Epithelial cell of esophagus (primary cell): ENCODE measurements at regions not wholly inside any gene's neighbourhood (a gene's known extent, or its start where the extent isn't known, plus 50 kb on each side); places are given as distances from the start of the nearest gene placed in this dataset.
A peak's percentile ranks its signal among the peaks of the same experiment; 100 is the strongest.

Experiments used
- DNase-seq: peaks from one replicate; pipeline ENCODE4 v3.0.0; 2010; ENCODE audit warnings: low read depth
- H3K4me3 ChIP-seq: 2 replicates; pipeline ENCODE4 v1.5.1; 2011; ENCODE audit warnings: mild to moderate bottlenecking, low read length, control low read depth
- CTCF ChIP-seq: IDR thresholded peaks from 2 replicates; pipeline ENCODE4 v1.5.1; 2011; ENCODE audit warnings: low read depth, mild to moderate bottlenecking, low read length, control low read depth, inconsistent platforms; ENCODE audit not compliant: insufficient read depth; ENCODE audit errors: missing control alignments

- no peak overlapping the region for H3K4me3 ChIP-seq
- TF ChIP-seq CTCF: no peak
- DNase-seq: no peak
Measured at GRCh38 chr11:8763070-8763685, 80.6 kb downstream of the RPL27A start.

GRCh38 chr11:8765294-8765693 is 82.7 kb downstream of the RPL27A start:
- no peak for TF ChIP-seq CTCF
- DNase-seq: peak; percentile 53
- no peak overlapping the region for H3K4me3 ChIP-seq

- H3K4me3 ChIP-seq: no peak overlapping the region
- DNase-seq: peak; percentile 31
- no peak for TF ChIP-seq CTCF
Measured at GRCh38 chr11:8766043-8766987, 83.7 kb downstream of the RPL27A start.

GRCh38 chr11:8766988-8767374 is 84.4 kb downstream of the RPL27A start:
- H3K4me3 ChIP-seq: no peak overlapping the region
- TF ChIP-seq CTCF: no peak
- no peak for DNase-seq

GRCh38 chr11:8767466-8768142 is 85.0 kb downstream of the RPL27A start:
- H3K4me3 ChIP-seq: no peak overlapping the region
- no peak for TF ChIP-seq CTCF
- DNase-seq: peak; percentile 70

GRCh38 chr11:8768625-8769333 is 86.2 kb downstream of the RPL27A start:
- TF ChIP-seq CTCF: peak; percentile 56
- peak; percentile 80 for DNase-seq
- no peak overlapping the region for H3K4me3 ChIP-seq
